Stimulated activated CD4-positive, alpha-beta T cell treated with anti-CD3 and anti-CD28 coated beads, Interleukin-4, amount 100 ng/mL, for 1 hour (primary cell): ENCODE measurements at regions not wholly inside any gene's neighbourhood (a gene's known extent, or its start where the extent isn't known, plus 50 kb on each side); places are given as distances from the start of the nearest gene placed in this dataset.
"Not testable (repeated sequence)": the region's sequence is repeated elsewhere in the genome, so short reads cannot be mapped to it uniquely, and the experiment has no call there.

Experiments used
- DNase-seq: peaks from one replicate; pipeline ENCODE4 v3.0.0-alpha.2; 2020

DNA sequence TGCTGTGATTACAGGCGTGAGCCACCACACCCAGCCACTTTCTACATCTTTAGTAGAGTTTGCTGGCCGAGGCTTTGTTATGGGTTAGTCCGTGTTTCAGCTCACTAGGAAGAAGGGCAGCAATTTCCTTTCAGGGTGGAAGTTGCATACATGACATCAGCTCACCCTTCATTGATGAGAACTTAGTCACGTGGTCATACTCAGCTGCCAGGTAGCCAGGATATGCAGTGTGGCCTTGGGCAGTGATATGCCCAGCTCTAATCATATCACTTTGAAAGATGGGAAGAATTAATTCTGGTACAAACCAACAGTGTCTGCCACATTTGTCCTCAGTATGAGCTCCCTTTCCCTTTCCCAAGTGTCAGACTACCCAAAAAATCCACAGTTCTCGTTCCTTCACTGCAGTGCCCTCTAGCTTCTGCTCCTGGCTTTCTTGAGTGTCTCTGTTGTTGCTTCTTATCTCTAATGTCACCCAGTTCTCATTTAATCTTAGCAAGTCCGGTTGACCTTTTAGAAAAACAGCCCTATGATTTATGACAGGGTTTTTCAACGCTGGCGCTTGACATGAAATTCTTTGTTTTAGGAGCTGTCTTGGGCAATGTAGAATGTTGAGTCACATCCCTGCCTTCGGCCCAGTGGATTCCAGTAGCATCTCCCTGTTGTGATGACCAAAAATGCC is 108.7 kb upstream of the ITGB1 start:
- no peak for DNase-seq

DNA sequence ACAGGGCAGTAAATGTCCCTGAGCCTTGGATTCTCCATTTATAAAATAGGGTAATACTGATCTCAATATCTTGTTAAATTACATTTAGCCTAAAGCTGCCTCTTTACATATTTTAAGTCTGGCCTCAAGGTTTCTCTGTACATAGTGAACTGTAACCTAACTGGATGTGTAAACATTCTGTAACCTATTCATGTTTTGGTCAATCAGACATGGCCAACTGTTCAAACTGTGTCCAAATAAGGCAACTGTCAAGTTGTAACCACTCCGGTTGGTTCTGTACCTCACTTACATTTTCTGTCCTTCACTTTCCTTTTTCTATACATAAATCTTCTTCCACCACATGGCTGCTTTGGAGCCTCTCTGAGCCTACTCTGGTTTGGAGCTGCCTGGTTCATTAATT is 107.1 kb upstream of the ITGB1 start:
- no peak for DNase-seq

DNA sequence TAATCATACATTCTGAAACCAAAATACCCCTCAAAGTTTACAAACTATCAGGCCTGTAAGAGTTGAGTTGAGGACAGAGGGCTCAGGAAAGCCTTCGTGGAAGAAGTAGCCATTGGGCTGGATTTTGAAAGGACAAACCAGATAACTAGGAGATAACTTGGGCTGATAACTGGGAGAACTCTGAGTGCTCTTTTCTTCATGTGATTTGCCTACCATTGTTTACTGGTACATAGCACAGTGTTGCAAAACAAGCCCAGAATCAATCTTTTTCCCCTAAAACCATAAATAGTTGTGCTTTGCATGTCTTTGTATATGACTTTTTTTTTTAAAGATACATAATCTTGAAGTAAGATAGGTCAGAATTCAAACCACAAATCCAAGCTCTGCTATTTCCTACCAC is 106.7 kb upstream of the ITGB1 start:
- DNase-seq, result no peak

DNA sequence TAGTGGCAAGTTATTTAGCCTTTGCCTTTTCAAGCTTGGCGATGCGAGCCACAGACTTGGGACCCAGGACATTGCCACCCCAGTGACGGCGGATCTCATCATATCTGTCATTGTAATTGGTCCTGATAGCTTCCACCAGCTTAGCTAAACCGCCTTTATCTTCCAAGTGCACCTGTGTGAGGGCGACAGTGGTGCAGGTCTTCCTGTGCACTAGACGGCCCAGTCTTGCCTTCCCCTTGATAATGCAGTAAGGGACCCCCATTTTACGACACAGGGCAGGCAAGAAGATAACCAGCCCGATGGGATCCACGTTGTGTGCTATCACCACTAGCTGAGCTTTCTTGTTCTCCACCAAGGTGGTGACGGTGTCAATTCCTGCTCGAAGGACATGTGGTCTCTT is 99.6 kb upstream of the ITGB1 start:
- DNase-seq, result no peak

DNA sequence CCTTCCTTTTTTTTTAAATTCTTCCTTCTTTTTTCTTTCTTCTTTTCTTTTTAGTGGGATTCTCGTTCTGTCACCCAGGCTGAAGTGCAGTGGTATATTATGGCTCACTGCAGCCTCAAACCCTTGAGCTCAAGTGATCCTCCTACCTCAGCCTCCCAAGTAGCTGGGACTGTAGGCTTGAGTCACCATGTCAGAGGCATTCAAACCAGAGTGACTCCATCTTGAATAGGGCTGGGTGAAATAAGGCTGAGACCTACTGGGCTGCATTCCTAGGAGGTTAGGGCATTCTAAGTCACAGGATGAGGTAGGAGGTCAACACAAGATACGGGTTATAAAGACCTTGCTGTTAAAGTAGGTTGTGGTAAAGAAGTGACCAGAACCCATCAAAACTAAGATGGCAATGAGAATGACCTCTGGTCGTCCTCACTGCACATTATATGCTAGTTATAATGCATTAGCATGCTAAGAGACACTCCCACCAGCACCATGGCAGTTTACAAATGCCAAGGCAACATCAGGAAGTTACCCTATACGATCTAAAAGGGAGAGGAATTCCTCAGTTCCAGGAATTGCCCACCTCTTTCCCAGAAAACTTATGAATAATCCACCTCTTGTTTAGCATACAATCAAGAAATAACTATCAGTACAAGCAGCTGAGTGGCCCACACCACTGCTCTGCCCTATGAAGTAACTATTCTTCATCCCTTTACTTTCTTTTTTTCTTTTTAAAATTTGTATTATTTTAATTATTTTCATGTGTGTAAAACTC is 99.0 kb upstream of the ITGB1 start:
- DNase-seq, result no peak

DNA sequence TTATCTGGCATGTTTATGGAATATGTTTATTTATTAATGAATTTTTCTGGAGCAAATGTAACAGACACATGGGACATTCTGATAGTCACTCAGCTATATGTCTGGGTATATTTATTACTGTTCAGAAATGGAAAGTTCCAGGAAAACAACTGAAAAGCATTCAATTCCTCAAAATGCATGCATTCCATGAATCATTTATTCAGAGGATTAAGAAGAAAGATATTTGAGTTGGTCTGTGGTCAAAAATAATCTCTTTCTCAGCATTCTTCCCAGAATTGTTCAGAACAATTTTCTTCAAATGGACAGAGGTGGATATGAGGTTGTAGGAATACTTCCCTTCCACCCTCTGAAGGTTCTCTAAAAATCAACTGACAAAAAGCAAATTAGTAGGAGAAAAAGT is 97.6 kb upstream of the ITGB1 start:
- DNase-seq, result no peak

DNA sequence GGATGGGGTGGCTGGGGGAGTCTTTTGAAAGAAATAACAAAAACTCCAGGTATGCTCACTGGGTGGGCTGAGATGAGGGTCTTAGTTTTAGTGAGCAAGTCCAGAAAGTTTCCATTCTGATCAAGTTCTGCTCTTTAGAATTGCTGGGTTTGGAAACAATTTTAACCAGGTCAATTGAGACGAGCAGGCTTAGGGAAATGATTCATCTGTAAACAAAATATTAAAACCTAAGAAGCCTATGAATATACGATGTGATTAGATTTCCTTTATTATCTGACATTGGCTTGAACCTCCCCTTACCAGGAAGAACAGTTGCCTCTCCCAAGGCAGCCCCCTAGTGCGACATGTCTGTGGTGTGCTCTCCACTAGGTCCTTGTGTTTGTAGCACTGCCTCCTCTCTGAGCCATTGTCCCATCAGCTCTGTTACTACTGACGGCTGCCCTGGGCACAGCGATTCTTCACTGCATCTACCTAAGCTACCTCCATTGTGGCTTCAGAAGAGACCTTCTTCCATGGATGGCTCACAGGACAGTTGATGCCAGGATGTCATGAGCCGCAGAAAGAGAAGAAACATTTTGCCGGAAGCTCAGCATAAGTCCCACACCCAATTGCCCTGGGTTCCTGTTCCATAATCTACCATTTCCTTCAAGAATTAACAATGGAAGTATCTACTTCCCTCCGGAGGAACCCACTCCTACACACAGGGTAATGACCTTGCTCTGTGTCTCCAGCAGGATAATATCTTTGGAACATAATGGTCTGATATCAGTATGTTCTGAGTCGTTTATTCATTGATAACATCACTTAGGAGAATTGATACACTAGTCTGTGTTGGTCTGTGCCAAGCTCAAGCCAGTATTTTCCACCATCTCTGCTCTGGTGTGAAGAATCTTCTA is 95.1 kb upstream of the ITGB1 start:
- DNase-seq, result no peak

DNA sequence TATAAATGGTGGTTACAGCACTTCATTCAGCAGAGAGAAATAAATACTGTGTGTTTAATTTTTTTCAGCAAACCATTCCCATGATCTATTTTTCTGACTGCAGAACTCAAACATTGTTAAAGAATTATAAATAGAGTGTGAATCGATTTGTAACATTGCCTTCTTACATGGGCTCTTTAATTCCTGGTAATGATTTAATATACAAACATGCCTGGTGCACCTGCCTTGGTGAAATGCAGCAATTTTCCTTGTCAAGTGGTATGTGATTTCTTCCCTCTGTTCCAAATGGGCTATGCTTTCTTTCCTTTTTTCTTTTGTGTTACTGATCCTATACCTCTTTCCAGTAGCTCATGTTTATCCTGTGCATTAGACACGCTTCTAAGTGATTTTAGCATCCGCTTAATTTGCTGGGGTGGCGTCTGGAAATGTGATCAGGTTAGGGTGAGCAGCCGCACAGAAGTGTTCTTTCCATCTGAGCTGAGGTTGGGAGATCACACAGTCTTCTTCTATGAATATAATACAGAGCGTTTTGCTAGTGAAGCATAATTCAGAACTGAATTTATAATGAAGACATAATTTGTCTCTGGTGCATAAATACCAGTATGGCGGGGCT is 94.3 kb upstream of the ITGB1 start:
- no peak for DNase-seq

DNA sequence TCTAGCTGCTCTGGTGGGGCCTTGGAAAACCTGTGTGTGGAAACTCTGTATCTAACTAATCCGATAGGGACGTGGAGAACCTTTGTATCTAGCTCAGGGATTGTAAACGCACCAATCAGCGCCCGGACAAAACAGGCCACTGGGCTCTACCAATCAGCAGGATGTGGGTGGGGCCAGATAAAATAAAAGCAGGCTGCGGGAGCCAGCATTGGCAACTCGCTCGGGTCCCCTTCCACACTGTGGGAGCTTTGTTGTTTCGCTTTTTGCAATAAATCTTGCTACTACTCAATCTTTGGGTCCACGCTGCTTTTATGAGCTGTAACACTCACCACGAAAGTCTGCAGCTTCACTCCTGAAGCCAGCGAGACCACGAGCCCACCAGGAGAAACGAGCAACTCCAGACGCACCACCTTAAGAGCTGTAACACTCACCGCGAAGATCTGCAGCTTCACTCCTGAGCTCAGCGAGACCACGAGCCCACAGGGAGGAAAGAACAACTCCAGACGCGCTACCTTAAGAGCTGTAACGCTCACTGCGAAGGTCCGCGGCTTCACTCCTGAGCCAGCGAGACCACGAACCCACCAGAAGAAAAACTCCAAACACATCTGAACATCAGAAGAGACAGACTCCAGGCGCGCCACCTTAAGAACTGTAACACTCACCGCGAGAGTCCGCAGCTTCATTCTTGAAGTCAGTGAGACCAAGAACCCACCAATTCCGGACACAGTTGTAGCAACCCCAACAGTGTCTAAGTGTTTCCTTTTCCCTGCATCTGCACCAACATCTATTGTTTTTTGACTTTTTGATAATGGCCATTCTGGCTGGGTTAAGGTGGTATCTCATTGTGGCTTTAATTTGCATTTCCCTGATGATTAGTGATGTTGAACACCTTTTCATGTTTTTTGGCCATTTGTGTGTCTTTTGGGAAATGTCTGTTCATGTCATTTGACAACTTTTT is 92.2 kb upstream of the ITGB1 start:
- not testable (repeated sequence) for DNase-seq

DNA sequence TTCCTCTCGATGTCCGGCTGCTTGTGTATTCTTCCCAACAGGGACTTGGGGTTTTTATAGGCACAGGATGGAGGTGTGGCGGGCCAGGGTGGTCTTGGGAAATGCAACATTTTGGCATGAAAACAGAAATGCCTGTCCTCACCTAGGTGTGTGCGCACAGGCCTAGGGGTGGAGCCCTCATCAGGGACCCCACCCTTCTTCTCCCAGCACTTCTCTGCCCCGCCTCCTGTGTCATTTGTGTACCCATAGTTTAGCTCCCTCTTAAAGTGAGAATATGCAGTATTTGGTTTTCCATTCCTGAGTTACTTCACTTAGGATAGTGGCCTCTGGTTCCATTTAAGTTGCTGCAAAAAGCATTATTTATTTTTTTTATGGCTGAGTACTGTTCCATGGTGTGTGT is 90.2 kb upstream of the ITGB1 start:
- DNase-seq, result no peak

DNA sequence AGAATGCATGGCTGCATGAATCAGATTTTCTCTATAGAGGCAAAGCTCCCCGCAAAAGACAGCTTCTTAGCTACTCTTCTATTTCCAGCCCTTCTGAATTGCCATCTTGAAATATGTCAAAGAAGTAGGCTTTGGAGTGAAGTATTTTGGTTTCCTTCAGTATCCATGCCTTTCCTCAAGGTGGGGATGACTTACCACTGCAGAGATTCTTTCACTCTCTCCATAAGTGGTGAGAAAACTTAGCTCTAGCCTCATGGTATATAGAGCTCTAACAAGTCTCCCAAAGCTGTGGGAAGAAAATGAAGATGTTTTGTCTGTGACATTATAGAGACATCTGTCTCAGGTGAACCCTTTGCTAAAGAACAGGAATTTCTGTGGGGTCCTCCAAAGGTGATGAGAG is 89.6 kb upstream of the ITGB1 start:
- no peak for DNase-seq

DNA sequence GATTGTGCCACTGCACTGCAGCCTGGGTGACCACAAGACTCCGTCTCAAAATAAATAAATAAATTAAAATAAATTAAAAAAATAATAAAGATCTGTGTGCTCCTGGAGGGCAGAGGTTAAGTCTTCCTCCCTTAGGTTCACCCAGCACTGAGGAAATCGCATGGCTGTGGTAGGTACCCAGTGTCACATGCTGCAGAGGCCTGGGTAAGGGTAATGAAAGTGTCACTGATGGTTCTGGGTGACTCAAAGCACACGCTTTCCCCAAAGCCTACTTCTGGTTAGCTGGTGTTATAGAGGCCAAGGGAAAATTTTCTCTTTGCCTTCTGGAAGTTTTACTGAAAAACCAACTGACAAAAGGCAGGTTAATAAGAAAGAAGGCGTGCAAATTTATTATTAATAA is 88.8 kb upstream of the ITGB1 start:
- no peak for DNase-seq

DNA sequence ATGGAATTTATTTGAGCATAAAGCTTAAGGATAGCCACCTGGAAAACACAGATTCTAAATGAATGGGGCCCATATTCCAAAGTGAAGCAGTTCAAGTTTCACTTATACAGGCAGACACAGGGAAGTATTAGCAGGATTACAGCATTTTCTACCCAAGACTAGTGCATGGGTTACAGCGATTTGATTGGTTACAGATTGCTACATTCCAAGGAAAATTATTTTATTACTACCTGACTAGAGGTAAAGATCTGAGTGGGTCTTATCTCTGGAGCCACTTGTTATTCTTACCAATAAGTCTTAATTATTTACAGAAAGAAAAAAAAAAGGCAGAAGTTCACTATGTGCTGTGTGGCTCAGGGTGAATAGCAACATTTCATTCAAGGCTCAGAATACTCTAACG is 87.4 kb upstream of the ITGB1 start:
- no peak for DNase-seq

DNA sequence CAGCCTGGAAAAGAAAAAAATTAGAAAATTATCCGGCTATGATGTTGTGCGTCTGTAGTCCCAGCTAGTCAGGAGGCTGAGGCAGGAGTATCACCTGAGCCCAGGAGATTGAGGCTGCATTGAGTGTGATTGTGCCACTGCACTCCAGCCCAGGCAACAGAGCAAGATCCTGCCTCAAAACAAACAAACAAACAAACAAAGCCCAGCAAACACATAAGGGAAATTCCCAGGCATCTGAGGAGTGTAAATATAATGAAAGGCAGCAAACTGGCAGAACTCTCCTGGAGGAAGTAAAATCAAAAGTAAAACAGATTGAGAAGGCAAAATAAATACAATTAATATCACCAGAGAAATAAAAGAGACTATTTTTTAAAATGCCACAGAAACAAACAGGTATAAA is 84.5 kb upstream of the ITGB1 start:
- DNase-seq, result no peak

DNA sequence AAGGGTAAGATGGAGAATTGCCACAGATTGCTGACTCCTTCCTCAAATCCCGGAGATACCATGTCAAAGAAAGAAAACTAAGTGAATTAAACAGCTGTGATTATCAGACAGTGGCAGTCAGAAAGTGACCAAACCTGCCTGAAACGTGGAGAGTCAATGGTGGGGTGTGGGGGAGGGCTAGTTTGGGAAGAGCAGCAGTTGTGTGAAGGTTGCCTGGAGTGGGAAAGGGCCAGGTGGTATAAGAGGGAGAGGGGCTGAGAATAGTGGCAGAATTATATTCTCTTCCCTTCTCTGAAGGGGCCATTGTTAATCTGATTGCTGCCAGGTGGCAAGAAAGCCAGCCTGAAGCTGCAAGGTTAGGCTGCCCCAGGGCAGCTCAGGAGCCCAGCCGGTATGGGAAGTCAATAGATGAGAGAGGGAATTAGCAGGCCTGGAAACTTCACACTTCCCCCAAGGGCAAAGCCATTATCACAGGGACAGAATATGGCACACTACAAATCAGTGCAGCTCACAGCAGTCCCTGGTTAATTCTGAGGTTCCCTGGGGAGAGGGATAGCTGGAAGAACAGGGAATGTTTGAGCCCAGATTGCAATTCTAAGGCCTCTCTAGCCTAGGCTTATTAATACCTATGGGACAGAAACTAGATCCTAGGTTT is 83.9 kb upstream of the ITGB1 start:
- no peak for DNase-seq

DNA sequence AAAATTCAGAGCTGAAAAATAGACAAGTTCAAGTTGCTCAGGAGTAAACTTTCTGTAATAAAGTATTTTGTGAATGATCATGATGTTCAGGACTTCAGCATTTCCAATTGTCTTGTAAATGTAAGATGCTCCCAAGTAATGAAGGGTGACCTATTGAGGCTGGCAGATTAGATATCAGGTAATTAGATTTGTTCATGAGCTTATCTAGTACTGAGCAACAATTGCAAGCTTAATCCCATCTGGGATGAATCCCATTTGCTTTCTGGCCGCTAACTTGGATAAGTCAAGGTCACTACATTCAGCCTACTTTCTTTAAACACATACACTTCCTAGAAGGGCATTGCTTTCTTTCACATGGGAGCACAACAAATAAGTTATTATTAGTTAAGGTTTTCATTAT is 82.4 kb upstream of the ITGB1 start:
- DNase-seq, result no peak

DNA sequence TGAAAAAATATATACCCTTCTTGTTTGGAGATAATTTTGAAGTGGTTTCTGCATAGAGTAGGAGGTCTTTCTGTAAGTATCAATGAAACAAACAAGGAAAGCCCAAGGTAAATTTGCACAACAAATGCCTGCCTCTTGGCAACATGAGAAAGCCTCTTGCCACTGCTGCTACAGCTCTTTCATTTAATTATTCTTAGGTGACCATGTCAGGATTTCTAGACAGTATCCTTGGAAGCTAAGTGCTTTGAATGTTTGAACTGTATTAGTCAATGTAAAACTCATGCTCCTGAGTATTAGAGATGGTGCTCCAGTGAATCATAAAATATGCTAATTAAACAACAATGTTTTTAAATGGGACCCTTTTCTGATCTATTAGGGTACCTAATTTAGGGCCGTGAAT is 81.2 kb upstream of the ITGB1 start:
- DNase-seq, result no peak

DNA sequence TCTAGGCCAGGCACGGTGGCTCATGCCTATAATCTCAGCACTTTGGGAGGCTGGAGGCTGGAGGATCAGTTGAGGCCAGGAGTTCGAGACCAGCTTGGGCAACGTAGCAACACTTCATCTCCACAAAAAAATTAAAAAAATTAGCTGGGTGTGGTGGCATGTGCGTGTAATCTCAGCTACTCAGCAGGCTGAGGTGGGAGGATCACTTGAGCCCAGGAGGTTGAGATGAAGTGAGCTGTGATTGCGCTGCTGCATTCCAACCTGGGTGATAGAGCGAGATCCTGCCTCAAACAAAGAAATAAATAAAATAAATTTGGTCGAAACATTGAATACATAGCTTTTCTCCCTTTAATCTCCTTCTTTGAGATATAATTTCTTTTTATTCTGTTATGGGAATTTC is 80.6 kb upstream of the ITGB1 start:
- no peak for DNase-seq

DNA sequence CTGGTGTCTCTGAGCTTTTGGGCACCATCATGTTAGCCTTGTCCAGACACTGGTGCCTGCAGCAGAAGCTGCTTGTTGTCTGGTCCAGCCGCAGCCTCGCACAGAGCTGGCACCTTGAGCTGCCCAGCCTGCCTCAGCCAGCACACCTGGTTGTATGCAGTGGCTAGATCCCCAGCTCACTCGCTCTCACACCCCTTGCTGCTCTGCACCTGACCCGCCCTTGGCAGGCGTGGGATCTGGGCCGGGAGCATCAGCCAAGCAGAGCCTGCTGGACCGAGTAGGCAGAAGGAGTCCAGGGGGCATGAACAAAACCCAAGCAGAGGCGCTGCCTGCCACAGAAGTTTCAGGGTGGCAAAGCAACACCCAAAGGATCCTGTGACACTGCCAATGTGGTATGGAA is 79.7 kb upstream of the ITGB1 start:
- no peak for DNase-seq

DNA sequence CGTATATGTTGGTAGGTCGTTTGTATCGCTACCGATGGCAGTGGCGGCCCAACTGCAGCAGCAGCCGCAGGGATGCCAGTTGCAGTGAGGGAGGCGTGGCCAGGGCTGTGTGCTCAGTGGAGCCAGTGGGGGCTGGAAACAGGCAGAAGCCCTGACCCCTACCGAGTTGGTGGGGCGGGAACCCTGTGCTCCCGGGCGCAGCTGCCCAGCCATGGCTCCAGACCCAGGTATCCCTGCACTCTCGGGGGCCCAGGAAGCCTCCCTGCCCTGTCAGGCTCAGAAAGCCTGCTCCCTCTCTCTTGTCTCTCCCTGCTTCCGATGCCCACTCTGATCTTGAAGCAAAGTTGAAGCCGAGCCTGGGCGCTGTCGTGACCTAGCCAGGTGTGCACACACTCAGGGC is 78.6 kb upstream of the ITGB1 start:
- no peak for DNase-seq

DNA sequence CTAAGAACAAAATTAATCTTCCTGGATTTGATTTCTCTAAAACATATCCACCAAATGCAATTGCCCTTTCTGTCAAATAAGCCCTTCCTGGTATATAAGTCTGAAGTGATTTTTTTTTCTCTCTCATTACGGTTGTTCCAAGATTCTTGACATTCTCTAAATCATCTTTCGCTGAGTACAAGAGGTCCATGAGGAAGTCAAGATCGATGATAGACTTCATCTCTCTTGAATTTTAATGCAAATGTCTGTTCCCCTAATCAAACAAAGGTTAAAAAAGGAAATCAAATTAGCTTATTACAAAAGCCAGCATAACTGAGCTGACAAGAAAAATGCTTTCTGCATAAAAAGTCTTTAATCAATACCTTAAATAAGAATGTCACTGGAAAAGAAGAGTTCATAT is 77.4 kb upstream of the ITGB1 start:
- no peak for DNase-seq

DNA sequence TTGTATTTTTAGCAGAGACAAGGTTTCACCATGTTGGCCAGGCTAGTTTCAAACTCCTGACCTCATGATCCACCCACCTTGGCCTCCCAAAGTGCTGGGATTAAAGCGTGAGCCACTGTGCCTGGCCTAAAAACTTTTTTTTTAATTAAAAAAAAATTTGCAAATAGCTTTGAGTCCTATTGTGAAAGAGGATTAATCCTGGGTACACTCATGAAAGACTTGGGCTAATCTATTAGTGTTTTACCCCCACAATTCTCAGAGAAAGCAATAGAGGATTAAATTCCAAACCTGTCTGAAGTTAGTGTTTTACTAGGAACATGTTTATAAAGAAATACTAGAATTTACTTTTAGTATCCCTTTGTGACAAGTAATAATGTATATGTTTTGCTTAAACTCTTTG is 76.9 kb upstream of the ITGB1 start:
- DNase-seq, result no peak
